ENCODE measurements at regions not wholly inside any gene's neighbourhood (a gene's known extent, or its start where the extent isn't known, plus 50 kb on each side); places are given as distances from the start of the nearest gene placed in this dataset.

DNA sequence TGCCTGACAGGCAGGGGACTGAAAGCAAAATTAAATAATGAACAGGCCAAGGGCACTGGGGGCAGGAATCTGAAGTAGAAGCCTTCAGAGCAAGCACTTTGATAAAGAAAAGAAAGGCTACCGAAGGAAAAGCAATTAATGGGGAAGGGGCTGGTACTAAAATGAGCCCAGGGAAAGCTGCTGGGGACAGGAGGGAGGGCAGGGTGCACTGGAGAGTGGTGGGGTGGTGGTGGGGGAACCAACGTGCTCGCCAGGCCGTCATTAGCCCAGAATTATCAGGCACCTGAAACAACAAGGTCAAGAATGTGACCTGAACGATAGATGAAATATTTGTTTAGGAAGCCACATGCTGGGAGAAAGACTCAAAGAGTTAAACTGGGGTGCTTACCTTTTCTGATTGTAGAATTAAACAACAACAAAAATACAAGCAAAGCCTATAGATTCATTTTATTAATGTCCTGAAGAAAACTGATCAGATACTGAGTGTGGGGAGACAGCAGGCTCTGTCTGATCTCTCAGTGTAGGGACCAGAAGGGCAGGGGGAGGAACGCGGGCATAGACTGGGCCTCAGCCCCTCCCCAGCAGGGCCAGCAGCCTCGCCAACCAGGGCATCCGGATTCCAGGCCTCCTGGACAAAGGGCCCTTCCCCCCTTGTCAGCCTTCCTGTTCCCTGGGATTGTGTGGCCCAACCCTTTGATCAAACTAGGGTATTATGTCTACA, 239.7 kb upstream of the KLF3 start:
- TF ChIP-seq, protein P1, sequence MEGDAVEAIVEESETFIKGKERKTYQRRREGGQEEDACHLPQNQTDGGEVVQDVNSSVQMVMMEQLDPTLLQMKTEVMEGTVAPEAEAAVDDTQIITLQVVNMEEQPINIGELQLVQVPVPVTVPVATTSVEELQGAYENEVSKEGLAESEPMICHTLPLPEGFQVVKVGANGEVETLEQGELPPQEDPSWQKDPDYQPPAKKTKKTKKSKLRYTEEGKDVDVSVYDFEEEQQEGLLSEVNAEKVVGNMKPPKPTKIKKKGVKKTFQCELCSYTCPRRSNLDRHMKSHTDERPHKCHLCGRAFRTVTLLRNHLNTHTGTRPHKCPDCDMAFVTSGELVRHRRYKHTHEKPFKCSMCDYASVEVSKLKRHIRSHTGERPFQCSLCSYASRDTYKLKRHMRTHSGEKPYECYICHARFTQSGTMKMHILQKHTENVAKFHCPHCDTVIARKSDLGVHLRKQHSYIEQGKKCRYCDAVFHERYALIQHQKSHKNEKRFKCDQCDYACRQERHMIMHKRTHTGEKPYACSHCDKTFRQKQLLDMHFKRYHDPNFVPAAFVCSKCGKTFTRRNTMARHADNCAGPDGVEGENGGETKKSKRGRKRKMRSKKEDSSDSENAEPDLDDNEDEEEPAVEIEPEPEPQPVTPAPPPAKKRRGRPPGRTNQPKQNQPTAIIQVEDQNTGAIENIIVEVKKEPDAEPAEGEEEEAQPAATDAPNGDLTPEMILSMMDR (IDR thresholded peaks at IDR 0.05) = no peak
- TF ChIP-seq POLR2A (IDR thresholded peaks at IDR 0.05) = no peak
